Activated T-helper 2 cell treated with anti-CD3 and anti-CD28 coated beads, Interferon-gamma antibody, Interleukin-2, Interleukin-4, amounts not matched to agents 10 μg/mL and 5 μg/mL and 100 μg/mL, durations not matched to agents 14 hours and 24 hours and 36 hours (primary cell): ENCODE measurements at regions not wholly inside any gene's neighbourhood (a gene's known extent, or its start where the extent isn't known, plus 50 kb on each side); places are given as distances from the start of the nearest gene placed in this dataset.

Experiments used
- DNase-seq: peaks from one replicate; pipeline ENCODE4 v3.0.0; 2021; ENCODE audit warnings: low spot score
- H3K27ac Mint-ChIP-seq: one replicate; pipeline ENCODE4 v1.8.0; 2021; ENCODE audit warnings: mixed read lengths
- H3K27me3 Mint-ChIP-seq: one replicate; pipeline ENCODE4 v1.8.0; 2021; ENCODE audit warnings: low read depth, mixed read lengths
- H3K36me3 Mint-ChIP-seq: one replicate; pipeline ENCODE4 v1.8.0; 2021; ENCODE audit warnings: low read depth, mixed read lengths
- H3K4me1 Mint-ChIP-seq: one replicate; pipeline ENCODE4 v1.8.0; 2021; ENCODE audit warnings: low read depth, mixed read lengths
- H3K4me3 Mint-ChIP-seq: one replicate; pipeline ENCODE4 v1.8.0; 2021; ENCODE audit warnings: low read depth, mild to moderate bottlenecking, moderate library complexity, mixed read lengths
- H3K9me3 Mint-ChIP-seq: one replicate; pipeline ENCODE4 v1.8.0; 2021; ENCODE audit warnings: mixed read lengths
- intact Hi-C: fragments of 100-400 bp; cut with micrococcal nuclease; formaldehyde crosslinking; loops from one replicate; pipeline ENCODE4 v1.15.1; 2023

GRCh38 chr3:166114448-166114847, 277.2 kb upstream of the BCHE start:
- Mint-ChIP-seq H3K36me3 (no peaks in the 10 kb centered on the region), H3K9me3 (peaks cover 16% of the 10 kb centered on the region), H3K4me1 (no peaks in the 10 kb centered on the region), H3K4me3 (no peak overlapping the region), H3K27me3 (no peaks in the 10 kb centered on the region), H3K27ac (no peak overlapping the region)
- no peak for DNase-seq
- intact Hi-C loops, result no loop called here

- Mint-ChIP-seq H3K36me3 (no peaks in the 10 kb centered on the region), H3K4me3 (no peak overlapping the region), H3K27me3 (no peaks in the 10 kb centered on the region), H3K4me1 (no peaks in the 10 kb centered on the region), H3K9me3 (peaks cover 23% of the 10 kb centered on the region), H3K27ac (no peak overlapping the region)
- intact Hi-C loops, result no loop called here
- DNase-seq, result no peak
Measured at GRCh38 chr3:166111562-166111961, 274.3 kb upstream of the BCHE start.

DNA sequence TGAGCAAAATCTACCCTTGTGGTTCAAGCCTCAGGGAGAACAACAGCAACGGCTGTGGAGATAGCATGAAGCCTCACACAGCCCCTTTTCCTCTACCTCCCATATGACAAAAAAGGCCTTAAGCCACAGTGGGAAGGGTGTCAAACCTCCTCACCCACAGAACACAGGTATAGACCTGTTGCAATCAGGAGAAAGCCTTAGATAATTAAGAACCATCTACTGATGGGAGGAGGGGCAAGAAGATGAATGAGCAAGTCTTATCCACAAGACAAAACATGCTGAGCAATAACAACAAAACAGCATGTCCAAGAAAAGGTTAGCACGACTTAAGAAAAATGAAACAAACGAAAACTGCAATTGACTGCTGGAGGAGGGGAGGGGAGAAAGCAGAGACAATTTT, 272.9 kb upstream of the BCHE start:
- Mint-ChIP-seq H3K4me3 (no peak overlapping the region), H3K27me3 (no peaks in the 10 kb centered on the region), H3K4me1 (no peaks in the 10 kb centered on the region), H3K36me3 (no peaks in the 10 kb centered on the region), H3K9me3 (peaks cover 23% of the 10 kb centered on the region), H3K27ac (no peak overlapping the region)
- DNase-seq, result no peak
- intact Hi-C loops, result no loop called here

GRCh38 chr3:166104938-166105337, 267.7 kb upstream of the BCHE start:
- no peak for DNase-seq
- intact Hi-C loops, result no loop called here
- no peaks in the 10 kb centered on the region for H3K27me3 Mint-ChIP-seq
- no peak overlapping the region for H3K27ac Mint-ChIP-seq
- H3K4me1 Mint-ChIP-seq, result no peaks in the 10 kb centered on the region
- H3K36me3 Mint-ChIP-seq, result no peaks in the 10 kb centered on the region
- peaks cover 7% of the 10 kb centered on the region for H3K9me3 Mint-ChIP-seq
- no peak overlapping the region for H3K4me3 Mint-ChIP-seq

DNA sequence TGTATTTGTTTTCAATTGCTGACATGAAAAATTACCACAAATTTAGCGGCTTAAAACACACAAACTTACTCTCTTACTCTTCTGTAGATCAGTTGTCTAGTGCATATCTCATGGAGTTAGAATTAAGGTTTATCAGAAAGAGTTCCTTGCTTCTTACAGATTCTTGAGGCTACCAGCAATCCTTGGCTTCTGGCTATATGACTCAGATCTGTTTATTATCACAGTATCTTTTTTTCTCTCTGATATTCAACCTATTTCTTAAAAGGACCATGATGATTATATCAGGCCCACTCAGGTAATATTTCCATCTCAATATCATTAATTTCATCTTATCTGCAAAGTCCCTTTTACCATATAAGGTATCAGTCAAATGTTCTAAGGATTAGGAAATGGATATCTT, 263.5 kb upstream of the BCHE start:
- Mint-ChIP-seq H3K27me3 (no peaks in the 10 kb centered on the region), H3K27ac (no peak overlapping the region), H3K4me3 (no peak overlapping the region), H3K4me1 (no peaks in the 10 kb centered on the region), H3K36me3 (no peaks in the 10 kb centered on the region), H3K9me3 (peaks cover 6% of the 10 kb centered on the region)
- intact Hi-C loops, result no loop called here
- DNase-seq, result no peak

- Mint-ChIP-seq H3K27ac (no peak overlapping the region), H3K4me1 (no peaks in the 10 kb centered on the region), H3K36me3 (no peaks in the 10 kb centered on the region), H3K27me3 (no peaks in the 10 kb centered on the region), H3K9me3 (peaks cover 14% of the 10 kb centered on the region), H3K4me3 (no peak overlapping the region)
- intact Hi-C loops, result no loop called here
- no peak for DNase-seq
Measured at GRCh38 chr3:166089575-166089974, 252.4 kb upstream of the BCHE start.

DNA sequence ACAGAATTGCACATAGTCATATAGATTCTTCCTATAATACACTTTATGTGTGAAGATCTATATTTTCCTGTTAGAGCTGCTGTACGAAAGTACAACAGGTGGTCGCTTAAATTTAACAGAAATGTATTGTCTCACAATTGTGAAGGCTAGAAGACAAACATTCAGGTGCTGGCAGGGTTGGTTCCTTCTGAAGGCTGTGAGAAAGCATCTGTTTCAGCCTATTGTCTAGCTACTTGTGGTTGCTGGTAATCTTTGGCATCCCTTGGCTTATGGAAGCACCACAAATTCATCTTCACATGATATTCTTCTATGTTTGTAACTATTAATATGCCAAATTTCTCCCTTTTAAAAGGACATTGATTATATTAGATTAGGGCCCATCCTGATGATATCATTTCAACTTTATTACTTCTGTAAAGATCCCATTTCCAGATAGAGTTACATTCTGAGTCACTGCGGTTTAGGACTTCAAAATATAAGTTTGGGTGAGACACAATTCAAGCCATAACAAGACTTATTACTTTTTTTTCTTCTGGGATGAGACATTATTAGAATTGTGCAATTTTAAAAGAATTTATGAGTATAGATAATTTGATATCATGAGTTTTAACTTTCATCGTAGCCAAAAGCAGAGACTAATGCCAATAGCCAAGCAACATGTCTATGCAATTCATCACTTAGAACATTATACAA, 248.1 kb upstream of the BCHE start:
- Mint-ChIP-seq H3K9me3 (peaks cover 18% of the 10 kb centered on the region), H3K27me3 (no peaks in the 10 kb centered on the region), H3K4me1 (no peaks in the 10 kb centered on the region), H3K36me3 (no peaks in the 10 kb centered on the region), H3K4me3 (no peak overlapping the region), H3K27ac (no peak overlapping the region)
- intact Hi-C loops, result no loop called here
- no peak for DNase-seq

DNA sequence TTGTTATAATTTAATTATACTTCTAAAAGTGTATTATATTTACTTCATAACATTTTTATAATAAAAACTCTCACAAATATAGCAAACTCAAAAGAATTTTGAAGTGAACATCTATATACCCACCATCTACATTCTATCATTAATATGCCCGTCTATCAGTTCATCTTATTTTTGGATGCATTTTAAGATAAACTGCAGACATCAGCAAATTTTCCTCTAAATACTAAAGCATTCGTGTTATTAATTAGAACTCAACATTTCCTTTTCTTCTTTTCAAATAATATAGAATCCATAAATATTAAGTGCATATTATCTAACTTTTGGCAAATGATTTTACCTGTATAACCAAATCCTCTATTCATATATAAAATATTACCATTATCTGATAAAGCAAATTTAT, 242.9 kb upstream of the BCHE start:
- Mint-ChIP-seq H3K27me3 (no peaks in the 10 kb centered on the region), H3K36me3 (no peaks in the 10 kb centered on the region), H3K27ac (no peak overlapping the region), H3K4me3 (no peak overlapping the region), H3K4me1 (no peaks in the 10 kb centered on the region), H3K9me3 (peaks cover 8% of the 10 kb centered on the region)
- DNase-seq, result no peak
- intact Hi-C loops, result no loop called here

- no peak overlapping the region for H3K27ac Mint-ChIP-seq
- H3K9me3 Mint-ChIP-seq, result peaks cover 20% of the 10 kb centered on the region
- DNase-seq, result no peak
- no peak overlapping the region for H3K4me3 Mint-ChIP-seq
- intact Hi-C loops, result no loop called here
- H3K36me3 Mint-ChIP-seq, result no peaks in the 10 kb centered on the region
- no peaks in the 10 kb centered on the region for H3K4me1 Mint-ChIP-seq
- H3K27me3 Mint-ChIP-seq, result no peaks in the 10 kb centered on the region
Measured at GRCh38 chr3:166071831-166072230, 234.6 kb upstream of the BCHE start.

- DNase-seq, result no peak
- no peaks in the 10 kb centered on the region for H3K36me3 Mint-ChIP-seq
- no peak overlapping the region for H3K27ac Mint-ChIP-seq
- intact Hi-C loops, result no loop called here
- H3K27me3 Mint-ChIP-seq, result no peaks in the 10 kb centered on the region
- H3K4me3 Mint-ChIP-seq, result no peak overlapping the region
- peaks cover 10% of the 10 kb centered on the region for H3K9me3 Mint-ChIP-seq
- H3K4me1 Mint-ChIP-seq, result no peaks in the 10 kb centered on the region
Measured at GRCh38 chr3:166064476-166064875, 227.3 kb upstream of the BCHE start.

- Mint-ChIP-seq H3K4me3 (no peak overlapping the region), H3K4me1 (no peaks in the 10 kb centered on the region), H3K27ac (no peak overlapping the region), H3K36me3 (no peaks in the 10 kb centered on the region), H3K9me3 (peaks cover 9% of the 10 kb centered on the region), H3K27me3 (no peaks in the 10 kb centered on the region)
- intact Hi-C loops, result no loop called here
- DNase-seq, result no peak
Measured at GRCh38 chr3:166060789-166061479, 223.7 kb upstream of the BCHE start.

- H3K27ac Mint-ChIP-seq, result no peak overlapping the region
- intact Hi-C loops, result no loop called here
- H3K36me3 Mint-ChIP-seq, result no peaks in the 10 kb centered on the region
- no peak overlapping the region for H3K4me3 Mint-ChIP-seq
- H3K4me1 Mint-ChIP-seq, result no peaks in the 10 kb centered on the region
- DNase-seq, result no peak
- no peaks in the 10 kb centered on the region for H3K27me3 Mint-ChIP-seq
- H3K9me3 Mint-ChIP-seq, result peaks cover 24% of the 10 kb centered on the region
Measured at GRCh38 chr3:166052440-166052839, 215.2 kb upstream of the BCHE start.

- peaks cover 25% of the 10 kb centered on the region for H3K9me3 Mint-ChIP-seq
- no peak for DNase-seq
- H3K4me1 Mint-ChIP-seq, result no peaks in the 10 kb centered on the region
- H3K4me3 Mint-ChIP-seq, result no peak overlapping the region
- intact Hi-C loops, result no loop called here
- no peak overlapping the region for H3K27ac Mint-ChIP-seq
- no peaks in the 10 kb centered on the region for H3K27me3 Mint-ChIP-seq
- H3K36me3 Mint-ChIP-seq, result no peaks in the 10 kb centered on the region
Measured at GRCh38 chr3:166029507-166029906, 192.3 kb upstream of the BCHE start.
